Loucy (cell line): ENCODE measurements at regions not wholly inside any gene's neighbourhood (a gene's known extent, or its start where the extent isn't known, plus 50 kb on each side); places are given as distances from the start of the nearest gene placed in this dataset.

Experiments used
- H2AFZ ChIP-seq: fragments of 200-600 bp; sonication (generic); 2 replicates; pipeline ENCODE4 v1.6.0; 2016; ENCODE audit warnings: antibody characterized with exemption, mild to moderate bottlenecking, low read length, moderate library complexity
- H3F3A ChIP-seq: fragments of 200-600 bp; 2 replicates; pipeline ENCODE4 v1.6.0; 2016; ENCODE audit warnings: antibody characterized with exemption, low read depth, mild to moderate bottlenecking
- H3K27me3 ChIP-seq: fragments of 200-600 bp; sonication (generic); 2 replicates; pipeline ENCODE4 v1.6.1; 2014; ENCODE audit warnings: low read length, mild to moderate bottlenecking; ENCODE audit not compliant: insufficient read depth, poor library complexity, severe bottlenecking
- H3K36me3 ChIP-seq: fragments of 200-600 bp; sonication (generic); 2 replicates; pipeline ENCODE4 v1.6.1; 2016; ENCODE audit warnings: low read length; ENCODE audit not compliant: insufficient read depth
- H3K4me1 ChIP-seq: fragments of 200-600 bp; sonication (generic); 2 replicates; pipeline ENCODE4 v1.5.1; 2014; ENCODE audit warnings: low read length, mild to moderate bottlenecking; ENCODE audit not compliant: insufficient read depth, poor library complexity, severe bottlenecking
- H3K4me2 ChIP-seq: fragments of 200-600 bp; sonication (generic); 2 replicates; pipeline ENCODE4 v1.6.0; 2014; ENCODE audit warnings: antibody characterized with exemption, low read length, low read depth, mild to moderate bottlenecking; ENCODE audit not compliant: poor library complexity, severe bottlenecking
- H3K4me3 ChIP-seq: fragments of 200-600 bp; sonication (generic); 2 replicates; pipeline ENCODE4 v1.5.1; 2014; ENCODE audit warnings: low read length, mild to moderate bottlenecking, mixed read lengths; ENCODE audit not compliant: poor library complexity, severe bottlenecking
- H3K79me2 ChIP-seq: fragments of 200-600 bp; sonication (generic); 2 replicates; pipeline ENCODE4 v1.6.1; 2014; ENCODE audit warnings: low read length; ENCODE audit not compliant: insufficient read depth
- H3K9ac ChIP-seq: fragments of 200-600 bp; sonication (generic); 2 replicates; pipeline ENCODE4 v1.6.0; 2014; ENCODE audit warnings: mild to moderate bottlenecking, low read depth, low read length, moderate library complexity; ENCODE audit not compliant: poor library complexity, severe bottlenecking
- H3K9me2 ChIP-seq: fragments of 200-600 bp; sonication (generic); replicated peaks from 2 replicates; pipeline ENCODE4 v1.6.1; 2016; ENCODE audit warnings: low read depth, low read length, mixed read lengths
- H3K9me3 ChIP-seq: fragments of 200-600 bp; sonication (generic); 2 replicates; pipeline ENCODE4 v1.6.1; 2014; ENCODE audit warnings: mild to moderate bottlenecking, antibody characterized with exemption, low read length, low read depth; ENCODE audit not compliant: insufficient read depth
- H4K20me1 ChIP-seq: fragments of 200-600 bp; sonication (generic); 2 replicates; pipeline ENCODE4 v1.6.0; 2014; ENCODE audit warnings: antibody characterized with exemption, low read length, mild to moderate bottlenecking; ENCODE audit not compliant: insufficient read depth, poor library complexity, severe bottlenecking
- CTCF ChIP-seq: fragments of 200-600 bp; sonication (generic); conservative IDR thresholded peaks from 2 replicates; pipeline ENCODE4 v1.5.1; 2014; ENCODE audit warnings: mild to moderate bottlenecking, antibody characterized with exemption, low read length
- EZH2phosphoT487 ChIP-seq: fragments of 200-600 bp; IDR thresholded peaks from 2 replicates; pipeline ENCODE4 v1.6.1; 2018; ENCODE audit warnings: antibody characterized with exemption, mild to moderate bottlenecking, moderate library complexity, borderline replicate concordance

GRCh38 chr14:28599605-28600004, 167.0 kb upstream of the FOXG1 start:
- Histone ChIP-seq H3K9me3 (no peaks in the 10 kb centered on the region), H3F3A (no peaks in the 10 kb centered on the region), H3K27me3 (no peaks in the 10 kb centered on the region), H3K4me2 (no peak overlapping the region), H4K20me1 (no peaks in the 10 kb centered on the region), H3K4me1 (no peaks in the 10 kb centered on the region), H3K9me2 (no peaks in the 10 kb centered on the region), H3K36me3 (no peaks in the 10 kb centered on the region), H2AFZ (no peak overlapping the region), H3K79me2 (no peaks in the 10 kb centered on the region), H3K9ac (no peak overlapping the region), H3K4me3 (no peak overlapping the region)
- TF ChIP-seq EZH2phosphoT487 (no peak), CTCF (no peak)

GRCh38 chr14:28603606-28604005, 163.0 kb upstream of the FOXG1 start:
- Histone ChIP-seq H4K20me1 (no peaks in the 10 kb centered on the region), H3K9me3 (no peaks in the 10 kb centered on the region), H3K4me1 (no peaks in the 10 kb centered on the region), H3F3A (no peaks in the 10 kb centered on the region), H3K79me2 (no peaks in the 10 kb centered on the region), H3K36me3 (no peaks in the 10 kb centered on the region), H3K27me3 (no peaks in the 10 kb centered on the region), H3K4me2 (no peak overlapping the region), H3K9ac (no peak overlapping the region), H3K9me2 (no peaks in the 10 kb centered on the region), H3K4me3 (no peak overlapping the region), H2AFZ (no peak overlapping the region)
- TF ChIP-seq EZH2phosphoT487 (no peak), CTCF (no peak)

GRCh38 chr14:28607661-28608060, 158.9 kb upstream of the FOXG1 start:
- no peak overlapping the region for H3K4me2 ChIP-seq
- no peaks in the 10 kb centered on the region for H3K36me3 ChIP-seq
- H3K4me1 ChIP-seq, result no peaks in the 10 kb centered on the region
- H3K4me3 ChIP-seq, result no peak overlapping the region
- H3K27me3 ChIP-seq, result no peaks in the 10 kb centered on the region
- no peaks in the 10 kb centered on the region for H3K9me2 ChIP-seq
- TF ChIP-seq CTCF (no peak), EZH2phosphoT487 (no peak)
- H3K9ac ChIP-seq, result no peak overlapping the region
- no peak overlapping the region for H2AFZ ChIP-seq
- H4K20me1 ChIP-seq, result no peaks in the 10 kb centered on the region
- H3K9me3 ChIP-seq, result no peaks in the 10 kb centered on the region
- H3F3A ChIP-seq, result no peaks in the 10 kb centered on the region
- H3K79me2 ChIP-seq, result no peaks in the 10 kb centered on the region
